Stimulated activated CD8-positive, alpha-beta memory T cell treated with anti-CD3 and anti-CD28 coated beads, Interleukin-7, amount 100 ng/mL, for 48 hours (primary cell): ENCODE measurements at regions not wholly inside any gene's neighbourhood (a gene's known extent, or its start where the extent isn't known, plus 50 kb on each side); places are given as distances from the start of the nearest gene placed in this dataset.

ENCODE experiments used
- DNase-seq, 2 donors: peaks; one replicate each; pipeline ENCODE4 v3.0.0-alpha.2; 2020; ENCODE audit warnings: low read depth in 1 of 2; ENCODE audit errors: extremely low read depth in 1 of 2

DNA sequence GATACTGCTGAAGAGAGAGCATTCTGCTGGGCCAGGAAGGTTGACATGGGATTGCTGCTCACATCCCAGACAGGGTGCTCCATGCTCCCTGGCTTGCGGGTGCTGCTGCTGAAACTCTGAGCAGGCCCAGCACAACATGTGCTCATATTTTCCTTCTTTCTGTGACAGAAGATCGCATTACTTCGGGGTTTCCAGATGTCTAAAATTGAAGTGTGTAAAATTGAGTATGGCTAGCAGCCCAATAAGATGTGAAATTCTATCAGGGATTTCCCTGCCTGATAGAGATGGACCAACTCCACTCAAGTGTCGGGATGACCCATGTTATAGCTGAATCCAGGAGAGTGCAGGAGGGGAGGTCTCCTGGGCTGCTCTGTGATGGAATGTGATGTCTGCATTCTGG lies 55.6 kb upstream of the KL start:
- no peak for DNase-seq

DNA sequence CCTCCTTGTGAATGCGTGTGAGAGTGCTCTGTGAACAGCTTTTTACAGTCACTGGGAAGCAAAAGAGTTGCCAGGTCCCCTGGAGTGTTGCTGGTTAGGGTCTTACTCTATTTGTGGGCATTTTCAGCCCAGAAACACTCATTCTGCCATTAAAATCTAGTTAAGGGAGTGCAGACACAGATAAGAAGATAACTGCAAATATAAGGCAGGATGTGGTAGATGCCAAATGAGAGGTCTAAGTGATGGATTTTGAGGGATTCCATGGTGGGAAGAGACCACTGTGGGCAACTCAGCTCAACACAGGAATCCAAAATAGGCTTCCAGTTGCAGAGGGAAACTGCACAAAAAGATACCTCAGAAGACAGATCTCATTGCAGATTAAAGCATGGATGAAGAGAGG lies 54.5 kb upstream of the KL start:
- DNase-seq, result no peak

- DNase-seq, result no peak
Observed at GRCh38 chr13:32962342-32962741, 53.9 kb upstream of the KL start.

- no peak for DNase-seq
Observed at GRCh38 chr13:32964987-32965386, 51.2 kb upstream of the KL start.
